H9 (cell line): ENCODE measurements at regions not wholly inside any gene's neighbourhood (a gene's known extent, or its start where the extent isn't known, plus 50 kb on each side); places are given as distances from the start of the nearest gene placed in this dataset.

Source experiments
- DNase-seq: peaks from one replicate; pipeline ENCODE4 v3.0.0-alpha.2; 2017
- H2AFZ ChIP-seq: one replicate; pipeline ENCODE4 v1.6.1; 2013; ENCODE audit warnings: mild to moderate bottlenecking, low read length, control low read depth, moderate library complexity
- H2AK5ac ChIP-seq: 2 replicates; pipeline ENCODE4 v1.6.1; 2013; ENCODE audit warnings: low read length, control low read depth, mixed read lengths; ENCODE audit not compliant: insufficient read length
- H2BK120ac ChIP-seq: one replicate; pipeline ENCODE4 v1.6.1; 2013; ENCODE audit warnings: low read depth, mild to moderate bottlenecking, low read length, control low read depth, inconsistent platforms; ENCODE audit not compliant: poor library complexity, severe bottlenecking
- H2BK12ac ChIP-seq: 2 replicates; pipeline ENCODE4 v1.6.1; 2013; ENCODE audit warnings: low read length, control low read depth, mixed read lengths, low read depth; ENCODE audit not compliant: insufficient read length
- H2BK15ac ChIP-seq: 2 replicates; pipeline ENCODE4 v1.6.1; 2013; ENCODE audit warnings: low read depth, low read length, control low read depth
- H2BK20ac ChIP-seq: one replicate; pipeline ENCODE4 v1.6.1; 2013; ENCODE audit warnings: low read depth, mild to moderate bottlenecking, low read length, control low read depth, inconsistent platforms; ENCODE audit not compliant: poor library complexity, severe bottlenecking
- H2BK5ac ChIP-seq: 2 replicates; pipeline ENCODE4 v1.6.1; 2013; ENCODE audit warnings: low read length, control low read depth, mixed read lengths; ENCODE audit not compliant: insufficient read length
- H3K14ac ChIP-seq: 2 replicates; pipeline ENCODE4 v1.6.1; 2013; ENCODE audit warnings: low read length, control low read depth; ENCODE audit not compliant: insufficient read depth
- H3K18ac ChIP-seq: 2 replicates; pipeline ENCODE4 v1.6.1; 2013; ENCODE audit warnings: low read depth, mild to moderate bottlenecking, mixed read lengths, low read length, control low read depth; ENCODE audit not compliant: insufficient read length
- H3K23ac ChIP-seq: 2 replicates; pipeline ENCODE4 v1.6.1; 2013; ENCODE audit warnings: low read length, control low read depth, mixed read lengths, low read depth; ENCODE audit not compliant: insufficient read length
- H3K23me2 ChIP-seq: 2 replicates; pipeline ENCODE4 v1.6.1; 2013; ENCODE audit warnings: low read depth, mild to moderate bottlenecking, mixed read lengths, low read length, control low read depth; ENCODE audit not compliant: insufficient read length, poor library complexity, severe bottlenecking
- H3K27ac ChIP-seq: 2 replicates; pipeline ENCODE4 v1.5.1; 2013; ENCODE audit warnings: low read length, control low read depth, mixed read lengths, low read depth; ENCODE audit not compliant: insufficient read length
- H3K27me3 ChIP-seq: 2 replicates; pipeline ENCODE4 v1.6.1; 2013; ENCODE audit warnings: low read length, control low read depth, inconsistent platforms; ENCODE audit not compliant: insufficient read depth
- H3K4ac ChIP-seq: 2 replicates; pipeline ENCODE4 v1.6.1; 2013; ENCODE audit warnings: low read depth, mild to moderate bottlenecking, control low read depth, inconsistent platforms, low read length, moderate library complexity
- H3K4me1 ChIP-seq: 2 replicates; pipeline ENCODE4 v1.6.1; 2013; ENCODE audit warnings: low read length, control low read depth, inconsistent platforms; ENCODE audit not compliant: insufficient read depth
- H3K4me2 ChIP-seq: 2 replicates; pipeline ENCODE4 v1.6.1; 2013; ENCODE audit warnings: low read length, control low read depth, mixed read lengths; ENCODE audit not compliant: insufficient read length, insufficient read depth
- H3K56ac ChIP-seq: 2 replicates; pipeline ENCODE4 v1.6.1; 2013; ENCODE audit warnings: low read depth, mild to moderate bottlenecking, mixed read lengths, low read length, control low read depth; ENCODE audit not compliant: insufficient read length
- H3K79me1 ChIP-seq: 2 replicates; pipeline ENCODE4 v1.6.1; 2013; ENCODE audit warnings: low read depth, mild to moderate bottlenecking, moderate library complexity, low read length, control low read depth, inconsistent platforms; ENCODE audit not compliant: insufficient read depth, poor library complexity, severe bottlenecking
- H3K79me2 ChIP-seq: 2 replicates; pipeline ENCODE4 v1.6.1; 2013; ENCODE audit warnings: low read length, control low read depth, inconsistent platforms; ENCODE audit not compliant: insufficient read depth
- H3K9ac ChIP-seq: 2 replicates; pipeline ENCODE4 v1.6.1; 2013; ENCODE audit warnings: low read length, control low read depth, mixed read lengths; ENCODE audit not compliant: insufficient read length; ENCODE audit errors: extremely low read depth
- H3K9me3 ChIP-seq: one replicate; pipeline ENCODE4 v1.6.1; 2013; ENCODE audit warnings: low read depth, low read length, inconsistent platforms; ENCODE audit not compliant: control insufficient read depth
- H3T11ph ChIP-seq: one replicate; pipeline ENCODE4 v1.6.1; 2013; ENCODE audit warnings: mild to moderate bottlenecking, low read length, control low read depth, inconsistent platforms
- H4K20me1 ChIP-seq: one replicate; pipeline ENCODE4 v1.6.1; 2013; ENCODE audit not compliant: control insufficient read depth, insufficient read length, insufficient read depth
- H4K5ac ChIP-seq: 2 replicates; pipeline ENCODE4 v1.6.1; 2013; ENCODE audit warnings: low read depth, mild to moderate bottlenecking, mixed read lengths, low read length, control low read depth; ENCODE audit not compliant: insufficient read length
- H4K8ac ChIP-seq: replicated peaks from 2 replicates; pipeline ENCODE4 v1.6.1; 2013; ENCODE audit warnings: low read length, control low read depth, mixed read lengths, low read depth; ENCODE audit not compliant: insufficient read length
- H4K91ac ChIP-seq: 2 replicates; pipeline ENCODE4 v1.6.1; 2013; ENCODE audit warnings: low read depth, mild to moderate bottlenecking, moderate library complexity, mixed read lengths, low read length, control low read depth; ENCODE audit not compliant: insufficient read length
- H3K27ac Mint-ChIP-seq, 3 experiments: 2 replicates in 2 of 3; 3 replicates in 1 of 3; pipeline ENCODE4 v1.8.0; 2020 to 2021; ENCODE audit warnings: mixed read lengths in 3 of 3, mild to moderate bottlenecking in 1 of 3, moderate library complexity in 1 of 3
- H3K27me3 Mint-ChIP-seq: 2 replicates; pipeline ENCODE4 v1.8.0; 2021; ENCODE audit warnings: low read depth, mild to moderate bottlenecking, moderate library complexity, mixed read lengths
- H3K36me3 Mint-ChIP-seq, 3 experiments: 2 replicates in 2 of 3; 3 replicates in 1 of 3; pipeline ENCODE4 v1.8.0; 2020 to 2021; ENCODE audit warnings: low read depth in 3 of 3, mixed read lengths in 3 of 3; ENCODE audit not compliant: insufficient read depth in 1 of 3
- H3K4me1 Mint-ChIP-seq, 2 experiments: 2 replicates each; pipeline ENCODE4 v1.8.0; 2020; ENCODE audit warnings: mixed read lengths in 2 of 2
- H3K4me3 Mint-ChIP-seq, 2 experiments: 2 replicates in 1 of 2; 3 replicates in 1 of 2; pipeline ENCODE4 v1.8.0; 2020 to 2021; ENCODE audit warnings: mild to moderate bottlenecking in 2 of 2, mixed read lengths in 2 of 2, moderate library complexity in 1 of 2
- H3K9me3 Mint-ChIP-seq, 2 experiments: 2 replicates in 1 of 2; 3 replicates in 1 of 2; pipeline ENCODE4 v1.8.0; 2020; ENCODE audit warnings: mild to moderate bottlenecking in 2 of 2, mixed read lengths in 2 of 2, moderate library complexity in 1 of 2
- CTCF ChIP-seq: fragments of 200-600 bp; sonication (generic); conservative IDR thresholded peaks from 3 replicates; pipeline ENCODE4 v1.8.0; 2021; ENCODE audit warnings: antibody characterized with exemption, mild to moderate bottlenecking
- WGBS: extraction: QIAGEN DNeasy Blood & Tissue Kit; methylation state at CpG from one replicate; pipeline ENCODE4 v1.1.7; 2013; ENCODE audit warnings: missing lambda C conversion rate, low lambda C conversion rate, mixed read lengths; ENCODE audit not compliant: insufficient read length; ENCODE audit errors: extremely low coverage; 5-methylcytosine and 5-hydroxymethylcytosine counted together

- no peak overlapping the region for H3K4me2 ChIP-seq
- H4K91ac ChIP-seq: no peak overlapping the region
- no CpG with 5 or more reads among the region's 5 CpGs for WGBS
- no peak overlapping the region for H3K9ac ChIP-seq
- H4K8ac ChIP-seq: no peak overlapping the region
- no peak overlapping the region for H3K14ac ChIP-seq
- H3K4me1 Mint-ChIP-seq: peaks cover 8 to 9% of the 10 kb centered on the region in 2 experiments
- H3K23me2 ChIP-seq: no peaks in the 10 kb centered on the region
- H3K79me2 ChIP-seq: no peaks in the 10 kb centered on the region
- no peak overlapping the region for H3K56ac ChIP-seq
- H3K27me3 Mint-ChIP-seq: no peaks in the 10 kb centered on the region
- no peak overlapping the region for H3K27ac ChIP-seq
- no peak overlapping the region for H4K5ac ChIP-seq
- no peaks in the 10 kb centered on the region for H3K79me1 ChIP-seq
- H3K4ac ChIP-seq: no peak overlapping the region
- no peaks in the 10 kb centered on the region for H3K36me3 Mint-ChIP-seq
- no peak overlapping the region for H2AFZ ChIP-seq
- no peaks in the 10 kb centered on the region for H3K4me1 ChIP-seq
- H2BK120ac ChIP-seq: no peak overlapping the region
- H2BK15ac ChIP-seq: no peak overlapping the region
- H2BK12ac ChIP-seq: no peak overlapping the region
- no peak overlapping the region for H3K27ac Mint-ChIP-seq
- H3K18ac ChIP-seq: no peak overlapping the region
- no peak for TF ChIP-seq CTCF
- peaks cover 0 to 1% of the 10 kb centered on the region in 2 experiments; a peak in 1 of 5 replicates for H3K9me3 Mint-ChIP-seq
- no peaks in the 10 kb centered on the region for H3K27me3 ChIP-seq
- H2BK5ac ChIP-seq: no peak overlapping the region
- H3K9me3 ChIP-seq: no peaks in the 10 kb centered on the region
- no peak overlapping the region for H3K23ac ChIP-seq
- no peaks in the 10 kb centered on the region for H4K20me1 ChIP-seq
- no peak overlapping the region for H3T11ph ChIP-seq
- no peak overlapping the region for H2AK5ac ChIP-seq
- no peak overlapping the region for H3K4me3 Mint-ChIP-seq
- DNase-seq: no peak
- H2BK20ac ChIP-seq: no peak overlapping the region
Measured at GRCh38 chr5:32865475-32865874, 154.4 kb downstream of the NPR3 start.
